Heart left ventricle (tissue), 13 donors: ENCODE measurements at regions not wholly inside any gene's neighbourhood (a gene's known extent, or its start where the extent isn't known, plus 50 kb on each side); places are given as distances from the start of the nearest gene placed in this dataset.

ENCODE experiments used
- CTCF ChIP-seq, 12 donors: fragments of 200-600 bp; sonication (generic) in 4 of 12; IDR thresholded peaks; one replicate each; pipeline versions ENCODE4 v1.5.0 to v1.8.0; 2018 to 2022; ENCODE audit warnings: antibody characterized with exemption in 12 of 12, mild to moderate bottlenecking in 5 of 12
- POLR2A ChIP-seq, 2 donors: fragments of 450-650 bp; IDR thresholded peaks; one replicate each; pipeline ENCODE4 v1.6.1; 2017; ENCODE audit warnings: antibody characterized with exemption in 2 of 2, mild to moderate bottlenecking in 2 of 2, moderate library complexity in 2 of 2
- donor health status: ischemic (EF 13 %, LVEDD 7.1; RV severe dilation, severe dysfunction).
- donor health status: DM: no; HTN: yes; CAD: no.
- donor health status: DM: no; HTN: no; CAD: no.
- donor health status: ischemic (EF 25% LVEDD 6.9; RV normal size, moderate dysfunction).
- donor health status: ischemic (EF 25% LVEDD 5.7; RV mildly dilated, moderate dysfunction).
- donor health status: ischemic (EF 35%, LVEDD 5.7; RV mildly dilated, moderate dysfunction).
- donor health status: nonischemic (EF 11% LVEDD 7.7; RV severe dilation, severe dysfunction).
- donor health status: DM: yes; HTN: yes; CAD: no.
- donor health status: PGD.
- donor health status: ischemic (EF 29% LVEDD 5.4; RV normal size, mild dysfunction).
- donor health status: nonischemic (EF 23%, LVEDD 6.1; RV moderate dilation, normal function).

DNA sequence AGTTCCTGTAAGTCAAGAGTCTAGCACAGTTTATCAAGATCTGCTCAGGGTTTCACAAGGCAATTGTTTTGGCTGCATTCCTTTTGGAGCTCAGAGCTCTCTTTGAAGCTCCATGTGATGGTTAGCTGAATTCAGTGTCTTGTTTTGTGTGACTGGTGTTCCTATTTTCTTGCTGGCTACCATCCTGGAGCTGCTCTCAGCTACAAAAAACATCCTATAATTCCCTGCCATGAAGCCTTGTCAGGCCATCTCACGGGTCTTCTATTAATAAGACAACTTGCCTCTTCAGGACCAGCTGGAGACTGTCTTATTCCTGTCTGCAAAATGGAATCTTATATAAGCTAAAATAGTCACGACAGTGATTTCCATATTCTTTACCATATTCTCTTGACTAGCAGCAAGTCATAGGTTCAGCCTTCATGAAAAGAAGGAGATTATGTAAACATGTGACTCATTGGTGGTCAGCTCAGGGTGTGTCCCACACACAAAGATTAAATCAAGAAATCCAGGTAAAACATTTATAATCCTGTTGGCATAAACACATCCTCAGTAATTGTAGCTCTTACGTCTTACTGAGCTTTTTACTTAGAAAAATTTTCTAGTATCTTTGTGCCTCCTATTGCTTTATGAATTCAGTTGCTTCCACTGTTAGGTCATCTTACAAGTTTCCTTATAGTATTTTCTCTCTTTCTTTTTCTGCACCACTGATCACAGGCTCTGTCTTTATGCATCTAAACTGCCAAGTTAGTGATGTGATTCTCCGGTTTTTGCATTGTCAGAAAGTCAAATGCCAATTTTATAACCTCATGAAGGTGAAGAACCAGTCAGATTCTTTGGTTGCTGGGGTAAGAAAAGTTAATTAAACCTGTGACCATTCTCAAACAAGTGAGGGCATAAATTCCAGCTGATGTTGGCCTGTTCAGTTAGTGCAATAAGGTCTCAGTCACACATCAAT lies 378.5 kb upstream of the MGAT4C start:
- TF ChIP-seq CTCF (IDR thresholded peaks at IDR 0.05) (no peak), POLR2A (IDR thresholded peaks at IDR 0.05) (no peak)
